Ishikawa (cell line): ENCODE measurements at regions not wholly inside any gene's neighbourhood (a gene's known extent, or its start where the extent isn't known, plus 50 kb on each side); places are given as distances from the start of the nearest gene placed in this dataset.

Experiments
- CEBPB ChIP-seq: IDR thresholded peaks from 2 replicates; pipeline ENCODE4 v1.6.1; 2012
- CREB1 ChIP-seq: IDR thresholded peaks from 2 replicates; pipeline ENCODE4 v1.6.1; 2012; ENCODE audit warnings: low read depth
- EGR1 ChIP-seq: IDR thresholded peaks from 2 replicates; pipeline ENCODE4 v1.6.1; 2012
- EP300 ChIP-seq: IDR thresholded peaks from 2 replicates; pipeline ENCODE4 v1.6.1; 2012; ENCODE audit warnings: borderline replicate concordance
- FOXM1 ChIP-seq: IDR thresholded peaks from 2 replicates; pipeline ENCODE4 v1.6.1; 2012; ENCODE audit warnings: low read depth, borderline replicate concordance
- NFIC ChIP-seq: IDR thresholded peaks from 2 replicates; pipeline ENCODE4 v1.6.1; 2012
- RAD21 ChIP-seq: IDR thresholded peaks from 2 replicates; pipeline ENCODE4 v1.6.1; 2012; ENCODE audit warnings: low read depth
- TAF1 ChIP-seq: IDR thresholded peaks from 2 replicates; pipeline ENCODE4 v1.6.1; 2012; ENCODE audit warnings: low read depth, mild to moderate bottlenecking
- TCF12 ChIP-seq: IDR thresholded peaks from 2 replicates; pipeline ENCODE4 v1.6.1; 2012; ENCODE audit warnings: low read depth
- TEAD4 ChIP-seq: IDR thresholded peaks from 2 replicates; pipeline ENCODE4 v1.6.1; 2012
- USF1 ChIP-seq: IDR thresholded peaks from 2 replicates; pipeline ENCODE4 v1.6.1; 2012
- YY1 ChIP-seq: IDR thresholded peaks from 2 replicates; pipeline ENCODE4 v1.6.1; 2012; ENCODE audit warnings: low read depth
- ZBTB7A ChIP-seq: IDR thresholded peaks from 2 replicates; pipeline ENCODE4 v1.6.1; 2012; ENCODE audit warnings: low read depth
- TF ChIP-seq, protein P1 (sequence below): IDR thresholded peaks from 2 replicates; pipeline ENCODE4 v1.6.1; 2012
- TF ChIP-seq, protein P2 (sequence below): IDR thresholded peaks from 2 replicates; pipeline ENCODE4 v1.6.1; 2012; ENCODE audit warnings: low read depth, mild to moderate bottlenecking

- TF ChIP-seq USF1, result no peak
- TF ChIP-seq TEAD4, result no peak
- TF ChIP-seq FOXM1, result no peak
- no peak for TF ChIP-seq RAD21
- TF ChIP-seq, protein P1, sequence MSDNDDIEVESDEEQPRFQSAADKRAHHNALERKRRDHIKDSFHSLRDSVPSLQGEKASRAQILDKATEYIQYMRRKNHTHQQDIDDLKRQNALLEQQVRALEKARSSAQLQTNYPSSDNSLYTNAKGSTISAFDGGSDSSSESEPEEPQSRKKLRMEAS, result no peak
- no peak for TF ChIP-seq CREB1
- no peak for TF ChIP-seq EGR1
- no peak for TF ChIP-seq TCF12
- no peak for TF ChIP-seq NFIC
- TF ChIP-seq YY1, result no peak
- no peak for TF ChIP-seq EP300
- no peak for TF ChIP-seq TAF1
- TF ChIP-seq, protein P2, sequence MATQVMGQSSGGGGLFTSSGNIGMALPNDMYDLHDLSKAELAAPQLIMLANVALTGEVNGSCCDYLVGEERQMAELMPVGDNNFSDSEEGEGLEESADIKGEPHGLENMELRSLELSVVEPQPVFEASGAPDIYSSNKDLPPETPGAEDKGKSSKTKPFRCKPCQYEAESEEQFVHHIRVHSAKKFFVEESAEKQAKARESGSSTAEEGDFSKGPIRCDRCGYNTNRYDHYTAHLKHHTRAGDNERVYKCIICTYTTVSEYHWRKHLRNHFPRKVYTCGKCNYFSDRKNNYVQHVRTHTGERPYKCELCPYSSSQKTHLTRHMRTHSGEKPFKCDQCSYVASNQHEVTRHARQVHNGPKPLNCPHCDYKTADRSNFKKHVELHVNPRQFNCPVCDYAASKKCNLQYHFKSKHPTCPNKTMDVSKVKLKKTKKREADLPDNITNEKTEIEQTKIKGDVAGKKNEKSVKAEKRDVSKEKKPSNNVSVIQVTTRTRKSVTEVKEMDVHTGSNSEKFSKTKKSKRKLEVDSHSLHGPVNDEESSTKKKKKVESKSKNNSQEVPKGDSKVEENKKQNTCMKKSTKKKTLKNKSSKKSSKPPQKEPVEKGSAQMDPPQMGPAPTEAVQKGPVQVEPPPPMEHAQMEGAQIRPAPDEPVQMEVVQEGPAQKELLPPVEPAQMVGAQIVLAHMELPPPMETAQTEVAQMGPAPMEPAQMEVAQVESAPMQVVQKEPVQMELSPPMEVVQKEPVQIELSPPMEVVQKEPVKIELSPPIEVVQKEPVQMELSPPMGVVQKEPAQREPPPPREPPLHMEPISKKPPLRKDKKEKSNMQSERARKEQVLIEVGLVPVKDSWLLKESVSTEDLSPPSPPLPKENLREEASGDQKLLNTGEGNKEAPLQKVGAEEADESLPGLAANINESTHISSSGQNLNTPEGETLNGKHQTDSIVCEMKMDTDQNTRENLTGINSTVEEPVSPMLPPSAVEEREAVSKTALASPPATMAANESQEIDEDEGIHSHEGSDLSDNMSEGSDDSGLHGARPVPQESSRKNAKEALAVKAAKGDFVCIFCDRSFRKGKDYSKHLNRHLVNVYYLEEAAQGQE, result no peak
- no peak for TF ChIP-seq CEBPB
- TF ChIP-seq ZBTB7A, result no peak
These were observed 422.6 kb upstream of the REG3G start for GRCh38 chr2:78602862-78603261.

DNA sequence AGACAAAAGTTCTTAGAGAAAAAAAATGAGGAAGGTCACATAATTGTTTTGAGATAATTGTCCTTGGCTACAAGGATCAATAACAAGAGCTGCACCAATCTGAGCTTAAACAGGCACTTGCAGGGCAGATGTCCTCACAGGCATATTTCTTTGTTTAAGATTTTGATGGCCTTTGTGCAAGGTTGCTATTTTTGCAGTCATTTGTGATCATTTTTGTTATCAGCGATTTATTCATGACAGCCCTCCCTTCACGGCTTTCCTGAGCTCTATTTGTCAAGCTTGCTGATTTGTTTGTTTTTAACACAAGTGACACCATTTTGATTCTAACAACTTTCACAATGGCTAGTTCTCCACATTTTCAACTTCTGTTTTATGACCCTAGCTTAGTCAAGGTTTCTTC, 418.6 kb upstream of the REG3G start:
- no peak for TF ChIP-seq TAF1
- no peak for TF ChIP-seq NFIC
- no peak for TF ChIP-seq CREB1
- TF ChIP-seq EP300, result no peak
- no peak for TF ChIP-seq TCF12
- no peak for TF ChIP-seq YY1
- TF ChIP-seq EGR1, result no peak
- no peak for TF ChIP-seq USF1
- TF ChIP-seq RAD21, result no peak
- no peak for TF ChIP-seq CEBPB
- TF ChIP-seq, protein P1, result no peak
- TF ChIP-seq ZBTB7A, result no peak
- no peak for TF ChIP-seq FOXM1
- TF ChIP-seq, protein P2, result no peak
- TF ChIP-seq TEAD4, result no peak

GRCh38 chr2:78614726-78615125, 410.8 kb upstream of the REG3G start:
- no peak for TF ChIP-seq EP300
- TF ChIP-seq CREB1, result no peak
- TF ChIP-seq RAD21, result no peak
- no peak for TF ChIP-seq ZBTB7A
- no peak for TF ChIP-seq CEBPB
- no peak for TF ChIP-seq TEAD4
- TF ChIP-seq TAF1, result no peak
- TF ChIP-seq, protein P1, result no peak
- TF ChIP-seq NFIC, result no peak
- no peak for TF ChIP-seq EGR1
- TF ChIP-seq FOXM1, result no peak

DNA sequence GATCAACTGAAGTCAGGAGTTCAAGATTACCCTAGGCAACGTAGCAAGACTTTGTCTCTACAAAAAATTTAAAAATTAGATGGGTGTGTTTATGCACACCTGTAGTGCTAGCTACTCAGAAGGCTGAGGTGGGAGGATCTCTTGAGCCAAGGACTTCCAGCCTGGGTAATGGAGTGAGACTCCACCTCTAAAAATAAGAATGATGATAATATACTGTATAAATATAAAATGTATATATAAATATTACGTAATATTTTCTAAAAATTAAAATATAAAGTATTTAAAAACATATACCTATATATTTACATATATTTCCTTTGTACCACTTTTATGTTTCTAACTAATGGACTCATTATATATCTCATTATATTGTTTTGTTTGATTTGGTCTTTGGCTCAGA, 409.5 kb upstream of the REG3G start:
- no peak for TF ChIP-seq EP300

- no peak for TF ChIP-seq TCF12
- TF ChIP-seq, protein P2, result no peak
- TF ChIP-seq NFIC, result no peak
These were observed 391.1 kb upstream of the REG3G start for GRCh38 chr2:78634425-78634824.
